NCI-H2171 (cell line): ENCODE measurements at regions not wholly inside any gene's neighbourhood (a gene's known extent, or its start where the extent isn't known, plus 50 kb on each side); places are given as distances from the start of the nearest gene placed in this dataset.

Experiments used
- DNase-seq: peaks from one replicate; lab custom pipeline; 2025; lab: John Stamatoyannopoulos, UW

DNA sequence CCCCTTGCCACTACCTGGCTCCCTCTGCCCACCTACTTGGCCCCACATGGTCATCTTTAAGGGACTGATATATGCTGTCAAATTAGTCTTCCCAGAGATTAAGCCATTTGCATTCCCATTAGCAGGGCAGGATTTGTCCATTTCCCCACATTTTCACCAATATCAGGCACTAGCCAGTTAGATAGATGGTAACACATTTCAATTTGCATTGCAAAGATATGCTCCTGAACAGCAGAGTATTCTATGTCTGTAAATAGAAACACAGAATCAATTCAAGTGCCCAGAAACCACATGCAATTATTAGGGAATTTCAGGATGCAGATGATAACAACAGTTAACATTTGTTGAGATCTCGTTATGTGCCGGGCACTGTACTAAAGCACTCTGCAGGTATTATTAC, 92.6 kb upstream of the IL12B start:
- DNase-seq, result no peak

DNA sequence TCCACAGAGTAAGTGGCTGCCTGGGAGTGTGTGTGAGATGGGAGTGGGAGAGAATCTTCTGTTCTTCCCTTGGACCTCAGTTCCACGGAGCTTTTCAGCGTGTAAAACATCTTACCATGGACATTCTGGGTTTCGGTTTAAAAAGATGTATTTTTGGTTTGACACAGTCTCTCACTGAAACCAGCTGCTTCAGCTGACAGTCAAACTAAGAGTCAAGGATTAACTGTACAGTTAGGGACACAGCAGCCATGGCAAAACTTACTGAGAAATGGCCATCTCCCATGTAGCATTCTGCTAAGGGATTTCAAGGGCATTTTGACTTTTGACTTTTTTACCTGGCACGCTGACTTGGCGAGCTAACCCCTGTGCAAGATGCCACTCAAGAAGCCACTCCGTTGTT, 93.8 kb upstream of the IL12B start:
- no peak for DNase-seq

DNA sequence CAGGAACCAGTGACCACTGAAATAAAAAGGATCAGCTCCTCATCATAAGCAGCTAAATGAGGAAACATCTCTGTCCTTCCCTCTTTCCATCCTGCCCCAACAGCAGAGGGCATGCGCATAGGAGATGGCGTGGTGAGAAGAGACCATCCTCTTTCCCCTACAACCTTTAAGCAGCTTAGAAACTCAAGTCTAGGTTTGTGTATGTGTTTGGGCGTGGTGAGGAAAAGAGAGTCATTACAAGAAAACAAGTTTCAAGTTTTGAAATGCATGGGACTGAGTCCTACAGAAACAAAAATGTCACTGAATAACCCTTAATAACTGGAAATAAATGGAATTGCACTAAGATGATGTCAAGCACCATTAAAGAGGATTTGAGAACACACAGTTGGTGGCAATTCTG, 96.4 kb upstream of the IL12B start:
- no peak for DNase-seq

DNA sequence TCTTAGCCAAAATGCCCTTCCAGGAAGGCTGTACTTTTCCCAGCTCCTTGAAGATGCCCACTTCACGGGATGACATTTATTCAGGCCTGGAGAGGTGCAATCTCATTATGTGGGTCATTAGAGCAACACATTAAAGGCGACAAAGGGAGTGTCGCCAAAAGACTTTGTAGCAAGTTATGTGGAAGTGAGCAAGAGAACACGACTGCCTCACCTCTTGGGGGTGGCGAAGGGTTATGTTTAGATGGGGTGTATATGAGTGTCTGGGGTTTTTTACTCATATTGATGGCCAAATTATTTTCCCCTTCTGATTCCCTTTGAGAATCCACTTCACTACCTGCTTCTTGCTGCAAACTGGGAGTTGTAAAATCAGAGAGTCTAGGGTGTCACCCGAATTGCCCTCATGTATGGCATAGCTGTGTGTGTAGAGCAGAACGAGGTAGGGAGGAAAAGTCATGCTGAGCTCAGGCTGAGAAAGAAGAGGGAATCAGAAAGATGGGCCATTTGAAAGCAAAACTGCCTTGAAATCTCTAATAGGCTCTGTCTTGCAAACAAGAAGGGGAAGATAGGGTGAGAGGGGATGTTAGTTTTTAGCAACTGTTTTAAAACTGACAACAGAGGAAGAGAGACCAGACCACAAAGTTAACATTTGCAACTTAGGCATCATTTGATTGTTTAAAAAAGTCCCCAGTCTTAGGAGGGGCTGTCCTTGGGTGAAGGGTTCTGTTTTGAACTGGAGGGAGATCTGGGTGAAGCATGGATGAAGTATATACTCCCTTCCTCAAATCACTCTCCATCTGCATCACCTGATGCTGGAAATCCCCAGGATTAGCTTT, 97.1 kb upstream of the IL12B start:
- no peak for DNase-seq

DNA sequence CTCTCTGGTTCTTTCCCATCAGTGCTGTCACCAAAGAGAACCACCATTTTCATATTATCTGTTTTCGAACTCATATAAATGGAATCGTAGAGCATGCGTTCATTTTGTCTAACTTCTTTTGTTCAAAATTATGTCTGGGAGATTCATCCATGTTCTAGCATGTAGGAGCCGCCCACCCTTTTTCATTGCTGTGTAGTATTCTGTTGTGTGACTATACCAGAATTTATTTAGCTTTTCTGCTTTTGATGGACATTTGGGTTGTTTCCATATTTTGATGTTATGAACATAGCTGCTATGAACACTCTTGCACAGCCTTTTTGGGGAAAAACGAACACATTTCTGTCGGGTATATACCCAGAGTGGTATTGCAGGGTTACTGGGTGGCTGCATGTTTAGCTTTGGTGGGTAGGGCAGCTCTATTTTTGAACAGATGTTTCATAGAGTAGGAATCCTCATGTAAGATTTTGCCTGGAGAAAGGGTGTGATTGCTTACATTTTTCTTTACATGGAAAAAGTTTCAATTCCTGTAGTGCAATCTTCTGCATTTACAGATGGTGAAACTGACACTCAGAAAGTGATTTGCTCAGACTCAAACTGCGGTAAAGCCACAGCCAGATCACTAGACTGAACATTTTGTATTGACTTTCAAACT, 100.2 kb upstream of the IL12B start:
- DNase-seq, result no peak

DNA sequence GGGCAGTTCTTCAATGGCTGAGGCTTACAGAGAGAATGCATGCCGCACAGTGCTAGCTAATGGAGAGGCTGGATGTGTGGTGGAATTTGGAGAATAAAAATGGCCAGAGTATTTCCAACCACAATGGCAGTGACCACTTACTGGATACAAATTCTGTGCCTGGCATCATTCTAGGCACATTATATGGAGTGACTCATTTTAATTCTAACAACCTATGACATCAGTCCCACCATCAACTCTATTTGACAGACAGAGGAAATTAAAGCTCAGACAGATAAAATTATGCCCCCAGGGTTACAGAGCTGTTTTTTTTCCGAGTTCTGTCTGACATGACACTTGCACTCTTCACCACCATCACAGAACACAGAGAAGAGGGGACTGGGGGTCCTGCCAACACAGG, 105.6 kb upstream of the IL12B start:
- DNase-seq, result no peak

DNA sequence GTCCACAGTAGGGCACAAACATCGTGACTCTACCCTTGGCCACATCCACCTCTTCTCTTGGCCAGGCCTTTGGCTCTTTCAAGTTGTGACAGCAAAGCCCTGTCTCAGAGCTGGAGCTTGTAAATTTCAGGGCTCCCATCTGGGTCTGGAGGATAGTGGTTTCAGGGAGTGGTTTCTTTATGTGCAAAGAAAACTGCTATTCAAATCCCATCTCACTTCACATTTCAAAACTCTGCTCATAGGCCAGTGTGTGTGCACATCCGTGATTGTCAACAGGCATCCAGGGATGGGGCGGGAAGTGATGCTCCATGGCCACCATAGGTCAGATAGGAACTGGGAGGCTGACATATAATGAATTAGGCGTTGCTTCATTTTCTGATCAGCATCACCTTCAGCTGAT, 107.8 kb upstream of the IL12B start:
- no peak for DNase-seq

DNA sequence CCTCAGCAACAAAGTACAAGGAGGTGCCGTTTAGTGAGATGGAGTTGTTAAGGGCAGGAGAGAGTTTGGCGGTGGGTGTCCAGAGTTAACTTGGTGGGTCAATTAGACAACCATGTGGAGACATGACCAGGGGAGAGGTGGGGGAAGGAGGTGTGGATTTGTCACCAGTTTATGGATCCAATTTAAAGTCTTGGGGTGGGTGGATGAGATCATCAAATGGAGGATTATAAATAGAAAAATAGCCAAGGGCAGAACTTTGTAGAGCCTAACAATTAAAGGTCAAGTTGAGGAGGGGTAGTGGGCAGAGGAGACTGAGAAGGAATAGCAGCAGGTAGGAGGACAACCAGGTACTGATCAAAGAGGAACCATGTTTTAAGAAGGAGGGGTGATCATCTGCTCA, 108.7 kb upstream of the IL12B start:
- DNase-seq, result no peak

DNA sequence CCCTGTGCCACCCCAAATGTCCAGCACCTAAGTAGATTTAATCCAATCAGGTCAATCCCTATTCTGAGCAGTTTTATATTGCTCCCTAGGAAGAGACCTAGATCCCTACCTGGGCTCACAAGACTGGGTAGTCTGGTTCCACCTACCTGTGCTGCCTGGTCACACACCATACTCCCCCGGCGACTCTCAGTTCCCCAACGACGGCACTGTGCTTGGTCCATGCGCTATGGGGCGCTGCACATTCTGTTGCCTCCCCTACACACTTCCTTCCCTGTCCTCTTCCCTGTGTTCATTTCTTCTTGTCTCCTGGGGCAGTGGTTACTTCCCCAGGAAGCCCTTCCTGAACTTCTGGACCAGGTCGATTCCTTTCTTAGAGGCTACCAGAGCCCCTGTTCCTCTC, 109.9 kb upstream of the IL12B start:
- no peak for DNase-seq

DNA sequence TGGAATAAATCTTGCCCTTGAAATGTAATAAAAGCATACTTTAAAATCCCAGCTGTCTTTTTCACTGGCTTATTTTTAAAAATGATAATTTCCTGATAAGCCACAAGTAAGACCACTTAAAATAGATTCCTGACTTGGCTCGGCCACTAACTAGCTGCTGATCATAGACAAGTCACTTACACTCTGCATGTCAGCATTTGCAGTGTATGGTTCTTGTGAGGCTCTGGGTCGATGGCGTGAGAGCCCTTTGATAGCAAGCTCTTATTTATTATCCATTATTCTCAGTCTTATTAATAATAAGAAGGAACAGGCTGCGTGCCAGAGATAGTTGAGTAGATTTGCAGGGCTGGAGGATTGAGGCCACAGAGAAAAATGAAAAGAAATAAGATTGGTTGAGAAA, 110.7 kb upstream of the IL12B start:
- no peak for DNase-seq

DNA sequence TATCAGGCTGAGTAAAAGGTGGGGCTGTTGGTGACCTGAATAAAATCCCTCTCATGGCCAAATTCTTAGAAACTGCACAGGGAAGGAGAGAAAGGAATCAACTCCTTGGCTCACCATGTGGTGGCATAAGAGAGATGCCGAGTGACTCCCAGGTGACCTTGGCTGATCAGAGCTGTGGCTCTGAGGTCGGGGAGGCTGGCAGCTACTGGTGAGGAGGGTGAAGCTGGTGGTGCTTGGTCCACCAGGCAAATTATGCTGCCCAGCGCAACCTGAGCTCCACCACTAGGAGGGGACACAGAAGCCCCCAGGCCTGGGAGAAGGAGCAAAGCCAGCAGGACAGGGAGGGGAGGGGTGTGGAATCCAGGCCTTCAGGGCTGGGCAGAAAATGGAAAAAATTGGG, 111.2 kb upstream of the IL12B start:
- no peak for DNase-seq

DNA sequence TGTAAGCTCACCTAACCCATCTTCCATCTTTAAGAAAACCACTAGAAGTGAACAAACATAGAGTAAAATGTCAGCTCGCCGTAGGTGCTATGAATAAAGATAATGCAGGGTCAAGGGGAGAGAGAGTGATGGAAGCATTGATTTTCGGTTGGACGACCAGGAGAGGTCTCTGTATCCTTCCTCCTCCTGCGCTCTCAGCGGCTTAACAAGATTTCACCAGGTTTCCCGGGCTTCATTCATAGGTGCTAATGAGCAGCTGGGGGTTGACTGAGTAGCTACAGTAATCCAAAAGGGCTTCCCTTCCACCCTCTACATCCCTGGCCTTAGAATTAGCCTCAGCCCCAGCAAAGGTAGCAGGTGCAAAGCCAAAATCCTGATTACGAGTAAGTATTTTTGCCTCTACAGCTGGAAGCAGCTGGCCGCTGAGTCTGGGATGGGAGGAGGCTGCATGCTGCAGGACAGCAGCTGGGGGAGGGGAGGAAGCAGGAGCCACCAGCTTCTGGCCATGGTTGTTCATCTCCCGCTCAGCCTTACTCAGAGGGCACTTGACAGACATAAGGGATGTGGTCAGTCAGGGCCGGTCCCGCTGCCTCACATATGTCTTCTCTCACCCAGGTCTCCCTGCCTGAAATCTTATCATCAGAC, 112.0 kb upstream of the IL12B start:
- no peak for DNase-seq

DNA sequence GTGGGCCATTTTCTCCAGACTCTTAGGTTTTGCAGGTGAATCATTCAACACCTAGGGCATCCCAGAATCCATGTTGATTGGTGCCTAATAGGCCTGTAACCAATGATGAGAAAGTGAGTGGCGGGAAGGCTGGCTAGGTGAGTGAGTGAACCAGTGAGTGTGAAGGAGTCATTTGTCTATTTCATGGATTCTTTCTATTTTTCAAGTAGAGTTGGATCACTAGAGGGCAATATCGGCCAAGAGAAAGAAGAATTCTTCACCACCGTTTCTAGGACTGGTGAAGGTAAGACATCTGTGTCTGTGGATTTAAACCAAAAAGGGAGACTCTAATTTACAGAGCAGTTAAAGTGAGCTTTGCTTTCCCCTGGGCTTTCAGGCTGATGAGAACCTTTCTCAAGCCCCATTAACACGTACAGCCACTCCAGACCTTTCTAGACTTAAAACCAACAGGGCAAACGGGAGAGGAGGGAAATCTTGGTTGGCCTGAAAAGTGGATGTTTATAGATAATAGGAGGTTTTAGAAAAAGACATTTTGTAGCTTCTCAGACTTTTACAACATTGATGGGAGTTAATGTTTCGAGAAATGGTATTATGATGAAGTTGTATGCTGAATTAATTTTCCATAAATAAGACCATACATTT, 114.3 kb upstream of the IL12B start:
- DNase-seq, result no peak

DNA sequence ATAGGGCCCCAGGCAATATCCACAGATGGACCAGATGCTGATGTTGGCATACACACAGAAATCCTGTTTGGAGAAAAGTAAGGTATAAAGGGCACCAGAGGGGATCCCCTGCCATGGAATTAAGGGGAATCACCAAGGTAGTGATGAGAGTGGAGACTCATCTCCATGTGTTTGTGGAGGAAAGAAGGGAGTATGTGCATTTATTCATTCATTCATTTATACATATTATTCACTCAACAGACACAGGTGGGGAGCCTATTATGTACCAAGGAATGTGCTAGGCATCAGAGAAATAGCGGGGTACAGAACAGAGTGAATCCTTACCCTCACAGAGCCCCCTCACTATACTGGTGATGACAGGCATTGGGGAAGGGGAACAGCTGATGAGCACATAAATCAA, 116.8 kb upstream of the IL12B start:
- no peak for DNase-seq

DNA sequence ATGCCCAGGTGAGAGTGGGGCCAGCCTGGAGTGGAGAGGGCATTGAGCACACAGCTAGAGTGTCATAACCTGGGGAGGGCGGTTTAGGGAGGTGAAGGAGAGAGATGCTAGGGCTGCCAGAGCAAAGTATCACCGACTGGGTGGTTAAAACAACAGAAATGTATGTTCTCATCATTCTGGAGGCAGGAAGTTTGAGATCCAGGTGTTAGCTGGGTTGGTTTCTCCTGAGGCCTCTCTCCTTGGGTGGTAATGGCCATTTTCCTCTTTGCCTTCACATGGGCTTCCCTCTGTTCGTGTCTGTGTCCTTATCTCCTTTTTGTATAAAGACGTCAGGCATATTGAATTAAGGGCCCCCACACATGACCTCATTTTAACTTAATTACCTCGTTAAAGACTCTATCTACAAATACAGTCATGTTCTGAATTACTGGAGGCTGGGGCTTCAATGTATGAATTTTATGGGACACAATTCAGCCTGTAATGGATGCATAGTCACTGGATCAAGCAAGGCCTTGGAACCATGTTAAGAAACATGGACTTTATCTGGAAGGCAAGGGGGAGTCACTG, 118.6 kb upstream of the IL12B start:
- DNase-seq, result no peak

DNA sequence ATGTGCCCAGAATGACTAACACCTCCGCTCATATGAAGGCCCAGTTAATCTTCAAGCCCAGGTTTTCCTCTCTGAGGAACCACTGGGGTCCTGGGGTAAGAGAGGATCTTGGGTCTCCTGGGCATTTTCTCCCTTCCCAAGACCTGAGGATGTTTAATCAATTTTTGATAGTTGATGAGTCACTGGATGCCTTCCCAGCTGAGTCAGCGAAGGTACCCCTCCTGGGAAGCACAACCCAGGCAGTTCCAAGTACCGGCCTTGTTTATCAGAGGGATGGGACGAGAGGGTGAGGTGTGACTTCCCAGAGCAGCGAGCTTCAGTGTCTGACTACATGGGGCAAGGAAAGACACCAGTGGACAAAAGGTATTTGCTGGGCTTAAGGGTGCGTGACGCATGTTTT, 119.6 kb upstream of the IL12B start:
- no peak for DNase-seq

DNA sequence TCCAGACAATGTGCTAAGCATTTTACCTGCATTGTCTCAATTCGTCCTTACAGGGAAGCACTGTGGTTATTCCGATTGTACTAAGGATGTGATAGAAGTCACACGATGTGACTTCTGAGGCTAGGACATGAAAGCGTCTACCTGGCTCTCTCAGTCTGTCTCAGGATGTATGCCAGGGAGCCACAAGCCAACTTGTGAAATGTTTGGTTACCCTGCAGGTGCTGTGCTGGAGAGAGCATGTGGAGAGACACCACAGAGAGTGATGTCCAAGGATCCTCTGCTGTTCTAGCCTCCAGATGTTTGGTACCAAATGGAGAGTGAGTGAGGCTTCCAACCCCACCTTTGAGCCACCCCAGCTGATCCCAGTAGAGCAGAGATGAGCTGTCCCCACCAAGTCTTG, 120.1 kb upstream of the IL12B start:
- DNase-seq, result no peak

DNA sequence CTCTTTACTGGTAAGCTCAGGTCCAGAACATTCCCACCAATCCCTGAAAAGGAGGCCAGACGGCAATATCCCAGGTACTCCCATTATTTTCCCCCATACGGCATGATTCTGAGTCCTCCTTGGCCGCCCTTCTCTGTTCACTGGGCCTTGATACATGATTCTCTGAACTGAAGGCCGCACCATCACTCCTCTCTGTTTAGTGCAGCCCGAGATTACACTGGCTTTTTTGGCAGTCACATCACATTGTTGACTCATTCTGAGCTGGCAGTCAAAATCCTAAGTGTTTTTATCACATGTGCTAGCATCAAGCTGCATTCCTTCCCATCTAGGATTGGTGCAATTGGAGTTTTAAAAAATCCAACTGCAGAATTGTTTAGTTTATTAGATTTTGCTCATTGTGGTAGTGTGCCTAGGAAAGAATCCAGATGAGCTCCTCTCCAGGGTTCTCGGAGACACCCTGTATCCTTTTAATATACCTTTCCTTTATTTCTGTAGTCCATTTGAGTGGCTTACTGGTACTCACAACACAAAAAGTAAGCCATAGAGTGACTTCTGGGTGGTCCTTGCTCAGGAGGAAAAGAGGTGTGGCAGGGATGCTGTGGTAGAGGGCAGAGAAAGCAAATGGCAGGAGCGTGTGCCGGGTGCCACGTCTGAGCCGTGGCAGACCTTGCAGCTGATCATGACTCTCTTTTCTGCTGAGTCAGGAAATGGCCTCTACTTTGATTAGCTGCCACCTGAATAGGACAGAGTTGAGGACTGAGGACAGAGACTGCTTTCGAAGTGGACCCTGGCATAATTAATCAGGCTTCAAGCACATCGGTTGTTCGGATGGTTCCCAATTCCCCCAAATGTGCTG, 121.1 kb upstream of the IL12B start:
- no peak for DNase-seq

DNA sequence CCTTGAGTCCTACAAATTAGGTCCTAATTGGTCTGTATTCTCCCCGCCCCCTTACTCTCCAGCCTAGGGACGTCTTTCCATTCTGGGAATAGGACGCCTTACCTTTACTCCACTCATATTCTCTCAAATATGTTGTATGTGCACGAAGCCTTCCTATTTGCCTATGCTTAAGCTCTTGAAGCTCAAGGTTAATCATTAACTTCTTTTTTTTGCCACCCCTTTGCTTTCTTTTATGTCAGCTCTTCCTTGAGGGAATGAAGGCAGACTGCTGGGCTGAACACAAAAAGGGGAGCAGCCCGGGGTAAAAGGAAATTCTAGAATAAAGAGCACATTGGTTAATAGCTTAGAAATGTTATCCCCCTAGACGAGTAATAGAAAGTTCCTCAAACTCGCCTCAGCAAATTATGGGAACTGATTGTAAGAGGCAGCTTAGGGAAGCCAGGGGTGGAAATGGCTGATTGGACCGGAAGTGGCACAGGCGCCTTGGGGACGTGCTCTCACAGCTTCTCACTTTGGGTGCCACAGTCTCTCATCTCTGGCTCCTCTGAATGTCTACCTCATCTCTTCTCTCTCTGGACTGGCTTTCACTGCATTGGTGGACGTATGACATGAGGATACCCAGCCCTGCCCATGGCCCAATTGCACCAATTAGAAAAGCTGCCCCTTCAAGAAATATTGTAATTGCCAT, 122.3 kb upstream of the IL12B start:
- DNase-seq, result no peak

DNA sequence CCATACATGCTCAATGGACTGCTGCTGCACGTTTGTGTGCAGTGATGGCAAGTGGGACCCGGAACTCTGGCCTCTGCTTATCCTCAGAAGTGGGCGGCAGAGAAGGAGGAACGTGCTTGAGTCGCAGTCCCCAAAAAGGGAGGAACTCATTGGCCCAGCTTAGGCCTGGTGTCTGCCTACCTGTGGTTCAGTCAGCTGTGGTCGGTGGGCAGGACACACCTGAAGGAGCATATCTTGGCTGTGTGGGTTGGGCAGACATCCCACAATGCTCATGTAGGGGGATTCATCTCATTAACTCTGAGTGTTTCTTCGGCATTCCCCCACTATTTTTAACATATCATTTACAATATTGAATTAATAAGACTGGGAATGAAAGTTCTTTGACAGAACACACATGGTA, 122.9 kb upstream of the IL12B start:
- no peak for DNase-seq

DNA sequence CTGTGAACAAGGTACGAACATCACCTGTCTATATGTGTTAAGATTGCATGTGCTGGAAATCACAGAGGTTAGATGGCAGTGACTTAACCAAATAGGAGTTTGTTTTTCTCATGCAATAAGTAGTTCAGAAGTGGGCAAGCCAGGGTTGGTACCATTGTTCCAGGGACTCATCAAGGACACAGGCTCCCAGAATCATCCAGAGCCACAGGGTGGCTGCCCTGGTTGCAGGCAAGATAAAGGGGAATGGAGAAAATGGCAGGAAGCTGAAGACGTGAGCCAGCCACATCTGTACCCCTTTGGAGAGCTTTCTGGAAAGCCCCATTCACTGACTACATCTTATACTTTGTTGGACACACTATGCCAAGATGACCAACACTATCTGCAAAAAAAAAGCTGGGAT, 126.0 kb upstream of the IL12B start:
- no peak for DNase-seq
